ENCODE measurements at regions not wholly inside any gene's neighbourhood (a gene's known extent, or its start where the extent isn't known, plus 50 kb on each side); places are given as distances from the start of the nearest gene placed in this dataset.

DNA sequence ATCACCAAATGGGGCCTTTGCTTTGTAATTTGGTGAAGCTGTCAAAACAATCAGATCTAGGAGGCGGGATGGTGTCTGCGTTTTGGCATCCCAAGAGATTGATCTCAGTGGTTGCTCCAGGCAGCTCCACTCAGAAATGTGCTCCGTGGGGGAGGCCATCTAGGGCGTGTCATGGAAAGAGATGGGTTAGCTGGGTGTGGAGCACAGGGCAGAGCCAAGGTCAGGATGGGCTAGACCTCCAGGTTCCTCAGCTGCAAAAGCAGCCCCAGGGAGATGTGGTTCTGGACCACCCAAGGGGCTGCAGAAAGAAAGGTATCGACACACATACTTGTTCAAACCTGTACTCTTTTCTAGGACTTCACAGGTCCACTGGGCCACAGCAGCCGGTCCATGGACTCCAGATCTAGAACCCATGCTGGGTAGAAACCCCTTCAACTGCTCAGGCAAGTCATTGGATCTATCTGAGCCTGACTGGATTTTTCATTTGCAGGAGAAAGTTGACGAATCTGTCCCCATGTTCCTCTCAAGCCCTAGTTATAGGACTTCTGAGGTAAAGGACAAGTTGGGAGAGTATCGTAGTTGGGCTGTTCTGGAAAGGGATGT lies 270.2 kb upstream of the RPL38 start:
- no peak for DNase-seq

DNA sequence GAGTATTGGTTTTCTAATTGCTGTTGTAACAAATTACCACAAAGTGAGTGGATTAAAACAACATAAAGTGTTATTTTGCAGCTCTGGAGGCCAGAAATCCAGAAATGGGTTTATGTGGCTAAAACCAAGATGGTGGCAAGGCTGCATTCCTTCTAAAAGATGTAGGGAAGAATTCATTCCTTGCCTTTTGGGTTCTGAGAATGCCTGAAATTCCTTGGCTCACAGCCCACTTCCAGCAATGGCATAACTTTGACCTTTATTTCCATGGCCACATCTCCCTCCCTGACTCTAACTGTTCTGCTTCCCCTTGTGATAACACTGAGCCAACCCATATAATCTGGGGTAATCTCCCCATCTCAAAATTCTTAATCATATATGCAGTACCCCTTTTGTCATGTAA lies 269.6 kb upstream of the RPL38 start:
- DNase-seq: no peak

DNA sequence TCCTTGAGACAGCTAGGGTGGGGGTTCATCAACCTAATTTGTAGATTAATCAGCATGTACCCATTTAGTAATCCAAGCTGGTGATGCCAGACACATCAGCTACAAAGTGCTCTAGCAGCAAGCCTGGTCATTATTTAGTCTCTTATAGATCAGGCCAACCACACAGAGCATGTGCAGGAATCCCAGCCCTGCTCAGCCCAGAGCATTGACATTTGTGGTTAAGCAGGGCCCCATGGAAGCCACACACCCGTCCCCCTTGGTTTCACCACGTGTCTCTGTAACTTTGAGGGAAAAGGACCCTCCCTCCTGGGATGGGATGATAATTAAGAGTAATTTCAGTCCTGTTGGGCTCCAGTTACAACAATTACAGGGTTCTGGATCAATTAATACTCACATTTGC lies 268.8 kb upstream of the RPL38 start:
- DNase-seq: no peak

DNA sequence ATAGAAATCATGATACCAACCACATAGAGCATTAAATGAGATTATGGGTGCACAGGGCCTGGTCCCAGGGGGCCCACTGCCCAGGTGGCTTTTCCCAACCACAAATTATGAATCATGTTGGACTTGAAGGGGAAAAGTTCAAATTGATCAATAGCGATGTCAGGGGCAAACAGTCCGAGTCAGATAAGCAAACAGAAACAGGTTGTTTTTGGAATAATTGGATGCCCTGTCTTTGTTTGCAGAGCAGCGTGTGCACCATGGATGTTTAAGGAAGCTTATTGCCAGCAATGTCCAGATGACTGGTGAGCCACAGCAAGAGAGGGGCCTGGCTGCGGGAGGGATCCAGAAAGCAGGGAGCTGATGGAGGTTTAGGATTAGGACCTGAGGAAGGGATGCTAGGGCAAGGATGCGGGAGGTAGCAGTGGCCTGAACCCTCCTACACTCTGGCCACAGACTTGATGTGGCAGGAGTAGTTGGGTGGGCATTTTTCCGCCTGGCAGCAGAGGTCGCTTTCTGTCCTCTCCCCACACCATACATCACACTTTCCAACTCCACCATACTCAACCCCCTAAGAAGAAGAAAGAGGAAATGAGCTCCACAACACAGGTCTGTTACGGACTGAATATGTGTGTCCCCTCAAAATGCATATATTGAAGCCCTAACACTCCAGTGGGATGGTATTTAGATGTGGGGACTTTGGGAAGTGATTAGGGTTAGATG lies 266.4 kb upstream of the RPL38 start:
- no peak for DNase-seq

DNA sequence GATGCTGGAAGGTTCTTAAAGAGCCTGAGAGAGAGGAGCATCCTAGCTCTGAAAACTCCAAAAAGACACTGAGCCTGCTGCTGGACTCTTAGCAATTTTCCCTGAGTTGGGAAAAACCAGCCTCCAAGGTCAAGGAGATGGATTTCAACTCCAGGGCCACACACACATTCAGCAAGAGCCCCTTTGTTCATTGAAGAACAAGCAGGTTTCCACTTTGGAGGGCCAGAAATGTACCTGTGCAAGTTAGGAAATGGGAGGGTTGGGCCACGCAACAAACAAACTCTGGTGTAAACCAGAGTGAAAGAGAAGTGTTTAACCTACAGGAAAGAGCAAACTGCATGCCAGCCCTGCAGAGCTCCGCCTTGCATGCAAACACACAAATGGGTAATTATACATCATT lies 264.8 kb upstream of the RPL38 start:
- DNase-seq: no peak

DNA sequence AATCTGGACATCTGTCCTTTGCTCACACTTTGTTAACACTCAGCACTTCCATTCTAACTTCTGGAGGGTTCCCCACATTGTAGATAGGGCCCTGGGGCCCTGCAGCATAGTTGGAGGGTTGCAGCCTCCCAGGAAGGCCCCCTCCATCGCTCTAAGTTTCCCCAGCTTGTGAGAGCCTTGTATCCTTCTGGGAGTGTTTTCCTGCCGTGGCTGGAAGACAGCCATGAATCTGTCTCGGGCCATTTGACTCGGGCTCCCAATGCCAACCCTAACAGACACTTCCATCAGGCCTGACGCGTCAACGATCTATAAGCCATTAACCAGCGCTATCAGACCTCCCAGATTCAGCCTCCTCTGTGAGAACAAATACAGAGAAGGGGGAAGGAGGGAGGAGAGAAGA lies 263.7 kb upstream of the RPL38 start:
- DNase-seq: no peak

DNA sequence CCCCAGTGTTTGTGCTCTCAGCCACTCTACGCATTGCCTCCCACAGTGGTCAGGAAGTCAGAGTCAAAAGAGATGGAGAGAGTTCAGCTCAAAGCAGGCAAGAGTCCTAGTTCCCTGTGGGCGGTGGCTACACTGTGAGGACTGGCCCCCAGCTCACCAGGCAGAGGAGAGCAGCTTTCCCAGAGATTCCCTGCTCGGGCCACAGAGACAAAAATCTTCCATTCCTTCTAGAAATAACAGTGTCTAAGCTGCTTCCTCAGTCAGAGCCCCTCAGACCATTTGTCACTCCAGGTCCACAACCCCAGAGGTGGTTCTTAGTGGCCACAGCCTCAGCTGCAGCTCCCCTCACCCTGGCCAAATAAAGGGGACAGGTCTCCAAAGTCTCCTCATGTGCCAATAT lies 263.0 kb upstream of the RPL38 start:
- no peak for DNase-seq

DNA sequence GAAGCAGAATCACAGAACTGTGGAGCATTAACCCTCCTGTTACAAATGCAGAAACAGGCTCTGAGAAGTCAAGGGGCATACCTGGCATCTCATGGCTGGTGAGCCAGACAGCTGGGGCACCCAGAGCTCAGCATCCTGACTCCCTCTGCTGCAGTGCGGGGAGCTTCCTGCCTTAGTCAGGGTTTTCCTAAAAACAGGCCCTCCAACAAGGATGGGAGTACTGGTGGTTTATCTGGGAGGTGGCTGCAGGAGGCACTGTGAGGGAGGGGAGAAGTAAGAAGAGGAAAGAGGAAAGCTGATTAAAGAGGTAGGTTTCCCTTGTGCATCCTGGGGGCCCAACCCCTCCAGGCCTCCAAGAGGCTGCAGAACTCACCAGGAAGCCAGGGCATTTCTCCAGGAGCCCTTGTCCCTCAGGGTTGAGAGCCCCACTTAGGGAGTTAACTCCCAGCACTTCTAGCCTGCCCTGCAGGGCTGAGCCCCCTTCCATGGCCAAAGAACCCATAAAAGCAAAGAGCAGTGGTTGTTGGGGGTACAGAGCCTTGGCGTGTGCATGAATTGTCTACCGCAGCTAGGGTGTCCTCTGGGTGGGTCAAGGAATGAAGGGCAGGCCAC lies 261.5 kb upstream of the RPL38 start:
- DNase-seq: no peak

DNA sequence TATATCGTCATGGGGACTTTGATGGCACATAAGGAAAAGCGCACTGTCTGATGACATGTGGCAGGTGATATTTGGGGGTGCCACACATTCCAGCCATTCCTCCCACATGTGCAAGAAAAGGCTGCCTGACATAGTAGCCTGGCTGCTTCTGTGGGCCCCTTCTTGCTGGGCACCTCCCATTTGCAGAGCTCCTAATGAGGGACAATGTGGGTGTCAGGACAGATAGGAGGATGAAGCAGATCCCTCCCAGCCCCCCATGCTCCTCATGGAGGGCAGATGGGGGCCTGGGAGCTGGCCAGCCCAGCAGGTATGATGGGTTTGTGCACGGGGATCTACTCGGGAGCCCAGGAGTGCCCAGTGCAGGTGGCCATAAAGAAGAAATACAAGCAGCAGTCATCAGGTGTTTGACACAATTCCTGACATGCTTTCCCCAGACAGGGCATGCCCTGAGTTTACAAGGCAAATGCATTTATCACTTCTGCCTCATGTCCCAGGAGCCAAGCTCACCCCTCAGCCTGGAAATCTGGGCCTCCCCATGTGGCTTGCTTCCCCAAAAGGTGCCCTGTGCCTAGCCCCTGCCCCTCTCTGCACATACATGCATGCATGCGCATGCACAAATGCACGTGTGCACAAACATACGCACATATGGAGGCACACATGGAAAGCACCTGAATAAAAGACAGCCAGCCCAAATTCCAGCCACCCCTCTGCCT lies 260.6 kb upstream of the RPL38 start:
- DNase-seq: no peak

DNA sequence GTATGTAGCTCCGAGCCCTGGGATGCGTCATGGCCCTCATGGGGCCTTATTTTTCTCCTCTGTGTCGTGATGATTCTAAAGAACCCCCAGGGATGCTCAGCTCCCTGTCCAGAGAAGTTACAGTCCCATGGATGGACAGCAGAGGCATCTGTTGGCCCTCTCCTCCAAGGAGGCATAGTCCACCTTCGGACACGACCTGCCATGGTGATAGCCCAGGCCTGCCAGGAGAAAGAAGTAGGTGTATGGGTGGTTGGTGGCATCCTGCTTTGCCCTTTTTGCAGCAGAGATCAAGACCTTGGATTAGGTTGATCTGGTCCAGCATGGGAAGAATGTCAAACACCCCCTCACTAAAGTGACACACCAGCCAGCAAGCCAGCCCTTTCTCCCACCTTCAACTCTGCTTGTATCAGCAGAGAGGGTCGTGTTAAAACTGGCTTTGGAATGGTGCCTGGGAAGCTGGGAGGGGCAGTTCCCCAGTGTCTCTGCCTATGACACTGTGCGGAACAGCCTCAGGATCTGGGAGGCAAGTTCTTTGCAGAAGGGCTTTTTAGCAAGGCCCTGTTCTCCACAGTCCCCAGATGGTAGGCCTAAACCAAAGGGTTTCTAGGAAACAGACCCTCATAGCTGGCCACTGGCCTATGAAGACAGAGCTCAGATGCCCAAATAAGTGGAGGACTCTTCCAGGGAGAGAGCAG lies 259.9 kb upstream of the RPL38 start:
- DNase-seq: no peak

DNA sequence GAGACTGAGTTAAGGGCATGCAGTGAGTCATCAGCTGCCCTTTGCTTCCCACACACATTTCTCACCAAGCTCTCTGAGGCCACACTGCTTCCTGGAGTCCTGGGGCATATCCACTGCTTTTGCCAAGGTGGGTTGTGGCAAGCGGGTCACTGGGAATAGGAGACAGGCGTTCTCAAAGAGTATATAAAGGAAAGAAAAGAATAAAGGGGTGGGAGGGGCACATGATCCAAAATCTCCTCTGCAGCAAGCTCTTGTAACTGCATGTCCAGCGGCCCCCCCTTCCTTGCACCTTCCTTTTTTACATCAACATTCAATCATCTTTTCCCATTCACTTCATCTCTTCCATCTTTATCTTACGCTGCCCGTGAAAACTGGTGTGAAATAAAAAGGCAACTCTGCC lies 259.1 kb upstream of the RPL38 start:
- no peak for DNase-seq

DNA sequence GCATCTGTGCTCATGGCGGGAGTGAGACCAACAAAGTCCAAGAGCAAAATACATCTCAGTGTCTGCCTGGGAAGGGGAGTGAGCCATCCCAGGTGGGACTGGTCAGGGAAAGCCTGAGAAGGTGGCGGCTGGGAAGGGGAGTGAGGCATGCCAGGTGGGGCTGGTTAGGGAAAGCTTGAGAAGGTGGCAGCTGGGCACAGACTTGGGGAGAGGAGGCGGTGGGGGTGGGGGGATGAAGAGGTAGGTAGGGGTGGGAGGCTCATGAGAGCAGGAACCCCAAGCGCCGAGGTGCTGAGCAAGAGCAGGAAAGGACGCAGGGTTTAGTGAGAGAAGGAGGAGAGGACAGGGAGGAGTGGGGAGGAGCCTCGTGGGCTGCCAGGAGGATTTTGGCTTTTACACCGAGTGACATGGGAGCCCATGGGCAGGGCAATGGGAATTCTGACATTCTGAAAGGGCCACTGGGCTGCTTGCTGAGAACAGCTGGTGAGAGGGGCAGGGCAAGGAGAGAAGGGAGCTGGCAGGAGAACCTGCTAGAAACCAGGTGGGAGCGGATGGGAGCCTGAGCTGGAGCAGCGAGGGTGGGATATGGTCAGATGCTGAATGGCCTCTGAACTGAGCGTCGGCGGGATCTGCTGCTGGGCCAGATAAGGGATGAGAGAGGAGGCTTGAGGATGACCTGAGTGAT lies 256.1 kb upstream of the RPL38 start:
- DNase-seq: no peak

DNA sequence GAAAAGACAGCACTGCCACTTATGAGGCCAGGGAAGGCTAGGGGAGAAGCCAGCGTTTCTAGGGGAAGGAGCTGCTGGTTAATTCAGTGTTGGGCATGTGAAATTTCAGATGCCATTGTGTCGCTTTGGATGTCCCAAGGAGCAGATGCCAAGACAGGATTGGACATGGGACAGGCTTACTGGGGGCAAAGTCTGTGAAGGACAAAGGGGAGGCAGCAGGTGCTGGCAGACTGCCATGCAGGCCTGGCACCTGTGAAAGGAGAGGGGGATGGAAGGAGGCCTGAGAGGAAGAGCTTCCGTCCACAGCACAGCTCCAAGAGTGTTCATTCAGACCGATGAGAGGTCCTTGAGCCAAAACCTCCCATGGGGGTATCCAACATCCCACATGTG lies 255.5 kb upstream of the RPL38 start:
- DNase-seq: no peak

DNA sequence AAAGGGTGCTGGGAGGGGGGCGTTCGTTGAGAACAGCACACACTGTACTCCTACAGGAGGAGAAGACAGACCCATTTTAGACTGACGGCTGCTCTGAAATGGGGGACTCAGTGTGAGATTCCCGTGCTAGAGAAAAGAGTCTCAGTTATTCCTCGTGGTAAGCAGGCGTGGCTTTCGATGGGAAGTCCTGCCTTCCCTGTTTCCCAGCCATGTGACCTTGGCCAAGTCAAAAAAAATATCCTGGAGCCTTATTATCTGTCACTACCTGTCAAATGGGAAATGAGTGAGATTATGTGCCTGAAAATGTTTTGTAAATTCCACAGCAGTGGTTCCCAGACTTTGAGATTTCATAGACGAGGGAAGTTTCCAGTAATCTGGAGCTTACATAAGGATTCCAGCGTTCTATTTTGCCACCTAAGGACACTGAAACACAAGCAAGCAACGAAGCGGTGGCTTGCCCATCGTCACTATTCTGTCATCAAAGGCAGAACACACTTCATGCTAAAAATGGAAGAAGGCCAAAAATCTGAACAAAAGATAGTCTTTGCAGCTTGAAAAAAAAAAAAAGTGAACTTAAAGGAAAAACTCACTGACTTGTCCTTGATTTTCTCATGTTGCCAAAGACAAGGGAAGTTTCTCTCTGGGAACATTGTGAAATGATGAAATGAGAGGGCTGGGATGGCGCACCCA lies 253.4 kb upstream of the RPL38 start:
- no peak for DNase-seq

DNA sequence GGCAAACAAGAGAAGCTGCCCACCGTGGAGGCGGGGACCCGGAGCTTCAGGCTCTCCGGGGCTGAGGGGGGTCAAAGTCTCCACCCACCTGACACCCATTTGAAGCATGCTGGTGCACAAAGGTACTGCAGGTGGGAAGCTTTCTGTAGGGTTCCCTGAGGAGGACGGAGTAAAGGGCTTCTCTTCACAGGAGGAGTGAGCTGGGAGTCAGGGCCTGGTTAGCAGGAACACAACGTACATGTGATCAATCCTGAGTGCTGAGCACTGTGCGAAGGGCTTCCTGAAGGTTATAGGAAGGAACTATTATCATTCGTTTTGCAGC lies 252.9 kb upstream of the RPL38 start:
- DNase-seq: no peak

DNA sequence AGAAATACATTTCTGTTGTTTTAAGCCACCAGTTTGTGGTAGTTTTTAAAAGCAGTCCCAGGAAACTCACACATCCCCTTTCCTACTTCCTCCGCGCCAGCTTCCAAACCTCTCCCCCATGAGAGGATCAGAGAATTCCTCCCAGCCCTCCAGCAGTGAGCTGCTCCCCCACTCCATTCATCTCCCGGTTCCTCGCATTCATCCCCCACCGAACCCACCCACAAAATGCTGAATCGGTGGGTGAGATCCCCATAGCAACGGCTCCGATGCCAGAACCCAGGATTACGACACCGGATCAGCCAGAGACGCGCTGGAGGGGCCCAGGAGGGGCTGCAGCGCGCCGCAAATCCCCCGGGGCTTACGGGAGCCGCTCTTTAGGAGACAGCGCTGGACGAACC lies 251.4 kb upstream of the RPL38 start:
- no peak for DNase-seq

DNA sequence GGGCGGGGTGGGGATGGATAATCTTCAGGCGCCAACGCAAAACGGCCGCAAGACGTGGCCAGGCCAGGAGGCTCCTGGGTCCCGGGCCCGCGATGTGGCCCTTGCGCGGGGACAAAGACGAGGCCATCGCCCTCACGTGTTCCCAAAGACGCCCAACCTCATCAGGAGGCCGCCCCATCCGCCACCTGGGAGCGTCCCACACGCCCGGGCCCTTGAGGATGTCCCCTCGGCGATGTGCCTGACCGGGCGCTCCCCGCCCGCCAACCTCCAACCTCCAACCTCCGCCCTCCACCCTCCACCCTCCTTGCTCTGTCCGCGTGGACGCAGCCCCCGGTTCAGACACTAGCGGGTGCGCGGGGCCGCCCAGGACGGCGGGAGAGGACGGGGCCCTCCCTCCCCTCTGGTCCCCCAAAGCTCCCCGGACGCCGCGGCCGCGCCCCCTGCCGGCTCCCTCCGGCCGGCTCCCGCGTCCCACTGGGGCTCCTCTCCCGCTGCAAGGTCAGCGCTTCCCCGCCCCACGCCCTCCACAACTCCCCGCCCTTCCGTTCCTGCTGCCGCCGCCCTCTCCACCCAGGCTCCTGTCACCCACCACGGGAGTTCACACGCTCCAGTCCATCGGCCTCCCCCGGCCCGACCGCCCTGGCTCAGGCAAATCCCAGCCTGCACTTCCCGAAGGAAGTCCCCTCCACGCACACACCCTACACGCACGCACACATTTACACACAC lies 250.8 kb upstream of the RPL38 start:
- no peak for DNase-seq

DNA sequence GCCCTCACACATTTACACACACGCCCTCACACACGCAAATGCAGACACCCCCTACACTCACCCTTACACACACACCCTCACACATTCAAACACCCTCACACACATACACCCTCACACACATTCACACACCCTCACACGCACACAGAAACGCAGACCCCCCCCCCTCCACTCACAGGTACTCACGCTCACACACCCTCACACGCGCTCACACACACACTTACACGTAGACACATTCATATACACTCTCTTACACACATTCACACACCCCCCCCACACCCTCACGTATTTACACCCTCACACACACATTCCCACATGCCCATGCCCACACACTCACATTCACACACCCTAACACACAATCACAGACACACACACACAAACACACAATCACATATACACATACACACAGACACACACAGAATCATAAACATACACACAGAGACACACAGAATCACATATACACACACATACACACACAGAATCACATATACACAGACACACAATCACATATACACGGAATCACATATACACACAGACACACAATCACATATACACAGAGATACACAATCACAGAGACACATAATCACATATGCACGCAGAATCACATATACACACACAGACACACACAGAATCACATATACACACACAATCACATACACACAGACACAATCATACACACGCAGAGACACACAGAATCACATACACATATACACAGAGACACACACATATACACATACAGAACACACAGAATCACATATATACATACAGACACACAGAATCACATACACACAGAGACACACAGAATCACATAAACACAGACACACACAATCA lies 250.1 kb upstream of the RPL38 start:
- no peak for DNase-seq

DNA sequence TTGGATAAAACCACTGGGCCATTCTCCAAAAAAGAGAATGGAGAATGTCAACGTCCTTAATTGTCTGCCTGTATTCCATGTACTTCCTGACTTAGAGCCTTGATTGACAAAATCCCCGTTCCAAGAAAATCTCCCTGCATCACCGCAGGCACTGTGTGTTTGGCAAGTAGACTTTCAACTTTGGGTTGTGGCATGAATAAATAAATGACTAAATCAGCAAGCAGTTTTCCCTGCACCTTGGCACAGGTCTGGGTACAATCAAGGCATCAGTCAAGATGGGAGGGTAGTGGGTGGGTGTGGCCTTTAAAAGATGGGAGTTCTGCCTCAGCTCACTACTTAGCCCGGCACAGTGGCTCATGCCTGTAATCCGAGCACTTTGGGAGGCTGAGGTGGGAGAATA lies 248.5 kb upstream of the RPL38 start:
- no peak for DNase-seq

DNA sequence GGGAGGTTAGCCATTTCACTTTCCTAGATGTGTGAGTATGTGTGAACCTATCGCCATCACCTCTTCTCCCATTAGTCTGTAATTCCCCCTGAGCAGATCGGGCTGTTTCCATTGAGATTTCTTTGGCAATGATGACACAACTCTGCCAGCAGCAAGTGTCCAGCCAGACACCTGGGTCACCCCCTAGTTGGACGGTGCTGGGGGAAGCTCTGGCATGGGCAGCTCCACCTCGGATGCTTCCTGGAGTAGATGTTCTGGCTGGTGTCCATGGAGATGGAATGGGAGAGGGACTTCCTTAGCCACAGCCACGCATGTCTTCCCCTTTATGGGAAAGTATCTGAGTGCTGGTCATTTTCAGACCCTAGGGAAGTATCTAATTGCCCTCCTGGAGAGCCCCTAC lies 247.9 kb upstream of the RPL38 start:
- DNase-seq: no peak
